LNCaP clone FGC (cell line): ENCODE measurements at regions not wholly inside any gene's neighbourhood (a gene's known extent, or its start where the extent isn't known, plus 50 kb on each side); places are given as distances from the start of the nearest gene placed in this dataset.

Source experiments
- DNase-seq: peaks from one replicate; pipeline ENCODE4 v3.0.0-alpha.2; 2011; ENCODE audit warnings: low read depth
- H3K4me3 ChIP-seq: 2 replicates; pipeline ENCODE4 v1.5.1; 2011; ENCODE audit warnings: mild to moderate bottlenecking, low read depth, low read length, control low read depth
- TF ChIP-seq, protein P1 (sequence below): IDR thresholded peaks from 2 replicates; pipeline ENCODE4 v1.5.1; 2012; ENCODE audit warnings: mild to moderate bottlenecking; ENCODE audit not compliant: control insufficient read depth, insufficient read depth; ENCODE audit errors: extremely low read depth

GRCh38 chr10:130777507-130778165, 533.9 kb downstream of the TCERG1L start:
- TF ChIP-seq, protein P1, sequence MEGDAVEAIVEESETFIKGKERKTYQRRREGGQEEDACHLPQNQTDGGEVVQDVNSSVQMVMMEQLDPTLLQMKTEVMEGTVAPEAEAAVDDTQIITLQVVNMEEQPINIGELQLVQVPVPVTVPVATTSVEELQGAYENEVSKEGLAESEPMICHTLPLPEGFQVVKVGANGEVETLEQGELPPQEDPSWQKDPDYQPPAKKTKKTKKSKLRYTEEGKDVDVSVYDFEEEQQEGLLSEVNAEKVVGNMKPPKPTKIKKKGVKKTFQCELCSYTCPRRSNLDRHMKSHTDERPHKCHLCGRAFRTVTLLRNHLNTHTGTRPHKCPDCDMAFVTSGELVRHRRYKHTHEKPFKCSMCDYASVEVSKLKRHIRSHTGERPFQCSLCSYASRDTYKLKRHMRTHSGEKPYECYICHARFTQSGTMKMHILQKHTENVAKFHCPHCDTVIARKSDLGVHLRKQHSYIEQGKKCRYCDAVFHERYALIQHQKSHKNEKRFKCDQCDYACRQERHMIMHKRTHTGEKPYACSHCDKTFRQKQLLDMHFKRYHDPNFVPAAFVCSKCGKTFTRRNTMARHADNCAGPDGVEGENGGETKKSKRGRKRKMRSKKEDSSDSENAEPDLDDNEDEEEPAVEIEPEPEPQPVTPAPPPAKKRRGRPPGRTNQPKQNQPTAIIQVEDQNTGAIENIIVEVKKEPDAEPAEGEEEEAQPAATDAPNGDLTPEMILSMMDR: no peak
- no peak for DNase-seq
- no peak overlapping the region for H3K4me3 ChIP-seq

DNA sequence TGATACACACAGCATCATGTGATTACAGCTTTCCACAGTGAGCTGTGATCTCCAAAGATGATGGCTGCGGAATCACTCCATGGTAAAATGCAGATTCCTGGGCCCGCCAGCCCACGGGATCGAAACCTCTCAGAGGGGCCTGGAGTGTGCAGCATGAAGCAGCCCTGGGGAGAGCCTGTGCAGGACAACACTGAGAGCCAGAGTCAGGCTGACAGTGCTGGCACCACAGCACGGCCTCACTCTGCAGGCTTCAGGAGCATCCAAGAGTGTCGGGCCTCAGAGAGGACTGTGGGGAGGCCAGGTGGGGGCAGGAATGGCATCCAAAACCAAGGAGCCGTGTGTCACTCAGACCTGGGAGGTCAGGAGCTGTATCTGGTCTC, 533.4 kb downstream of the TCERG1L start:
- no peak overlapping the region for H3K4me3 ChIP-seq
- DNase-seq: no peak
- TF ChIP-seq, protein P1: no peak

DNA sequence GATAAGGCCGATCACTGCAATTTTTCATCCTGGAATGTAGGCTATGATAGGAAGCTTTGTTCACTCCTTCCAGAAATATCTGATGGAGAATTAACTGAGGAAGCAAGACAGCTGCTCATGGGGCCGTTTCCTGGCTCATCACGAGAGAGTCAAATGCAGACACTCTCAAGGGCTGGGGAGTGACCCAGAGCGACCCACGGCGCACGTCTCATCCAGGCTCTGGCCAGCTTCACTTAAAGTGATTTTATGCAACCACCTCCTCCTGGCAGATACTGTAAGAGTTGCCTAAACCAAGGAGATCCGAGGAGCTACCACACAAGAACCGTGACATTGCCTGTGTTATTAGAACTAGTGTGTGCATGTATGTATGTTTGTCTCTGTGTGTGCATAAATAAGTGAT, 530.8 kb downstream of the TCERG1L start:
- TF ChIP-seq, protein P1: no peak
- no peak for DNase-seq
- no peak overlapping the region for H3K4me3 ChIP-seq

- TF ChIP-seq, protein P1: no peak
- no peak for DNase-seq
Measured at GRCh38 chr10:130781206-130781605, 530.3 kb downstream of the TCERG1L start.

GRCh38 chr10:130781623-130782022, 529.9 kb downstream of the TCERG1L start:
- no peak overlapping the region for H3K4me3 ChIP-seq
- TF ChIP-seq, protein P1: no peak
- no peak for DNase-seq

More at GRCh38 chr10:130781206-130781605, 530.3 kb downstream of the TCERG1L start:
- no peak overlapping the region for H3K4me3 ChIP-seq

- TF ChIP-seq, protein P1: no peak
- DNase-seq: no peak
Measured at GRCh38 chr10:130782467-130782866, 529.1 kb downstream of the TCERG1L start.

GRCh38 chr10:130784326-130784725, 527.2 kb downstream of the TCERG1L start:
- H3K4me3 ChIP-seq: no peak overlapping the region
- no peak for DNase-seq
- TF ChIP-seq, protein P1: no peak

More at GRCh38 chr10:130782467-130782866, 529.1 kb downstream of the TCERG1L start:
- H3K4me3 ChIP-seq: no peak overlapping the region
